H9 (cell line): ENCODE measurements at regions not wholly inside any gene's neighbourhood (a gene's known extent, or its start where the extent isn't known, plus 50 kb on each side); places are given as distances from the start of the nearest gene placed in this dataset.

Experiments
- DNase-seq: peaks from one replicate; pipeline ENCODE4 v3.0.0-alpha.2; 2017
- H2AFZ ChIP-seq: one replicate; pipeline ENCODE4 v1.6.1; 2013; ENCODE audit warnings: mild to moderate bottlenecking, low read length, control low read depth, moderate library complexity
- H2AK5ac ChIP-seq: 2 replicates; pipeline ENCODE4 v1.6.1; 2013; ENCODE audit warnings: low read length, control low read depth, mixed read lengths; ENCODE audit not compliant: insufficient read length
- H2BK120ac ChIP-seq: one replicate; pipeline ENCODE4 v1.6.1; 2013; ENCODE audit warnings: low read depth, mild to moderate bottlenecking, low read length, control low read depth, inconsistent platforms; ENCODE audit not compliant: poor library complexity, severe bottlenecking
- H2BK12ac ChIP-seq: 2 replicates; pipeline ENCODE4 v1.6.1; 2013; ENCODE audit warnings: low read length, control low read depth, mixed read lengths, low read depth; ENCODE audit not compliant: insufficient read length
- H2BK15ac ChIP-seq: 2 replicates; pipeline ENCODE4 v1.6.1; 2013; ENCODE audit warnings: low read depth, low read length, control low read depth
- H2BK20ac ChIP-seq: one replicate; pipeline ENCODE4 v1.6.1; 2013; ENCODE audit warnings: low read depth, mild to moderate bottlenecking, low read length, control low read depth, inconsistent platforms; ENCODE audit not compliant: poor library complexity, severe bottlenecking
- H2BK5ac ChIP-seq: 2 replicates; pipeline ENCODE4 v1.6.1; 2013; ENCODE audit warnings: low read length, control low read depth, mixed read lengths; ENCODE audit not compliant: insufficient read length
- H3K14ac ChIP-seq: 2 replicates; pipeline ENCODE4 v1.6.1; 2013; ENCODE audit warnings: low read length, control low read depth; ENCODE audit not compliant: insufficient read depth
- H3K18ac ChIP-seq: 2 replicates; pipeline ENCODE4 v1.6.1; 2013; ENCODE audit warnings: low read depth, mild to moderate bottlenecking, mixed read lengths, low read length, control low read depth; ENCODE audit not compliant: insufficient read length
- H3K23ac ChIP-seq: 2 replicates; pipeline ENCODE4 v1.6.1; 2013; ENCODE audit warnings: low read length, control low read depth, mixed read lengths, low read depth; ENCODE audit not compliant: insufficient read length
- H3K23me2 ChIP-seq: 2 replicates; pipeline ENCODE4 v1.6.1; 2013; ENCODE audit warnings: low read depth, mild to moderate bottlenecking, mixed read lengths, low read length, control low read depth; ENCODE audit not compliant: insufficient read length, poor library complexity, severe bottlenecking
- H3K27ac ChIP-seq: 2 replicates; pipeline ENCODE4 v1.5.1; 2013; ENCODE audit warnings: low read length, control low read depth, mixed read lengths, low read depth; ENCODE audit not compliant: insufficient read length
- H3K27me3 ChIP-seq: 2 replicates; pipeline ENCODE4 v1.6.1; 2013; ENCODE audit warnings: low read length, control low read depth, inconsistent platforms; ENCODE audit not compliant: insufficient read depth
- H3K4ac ChIP-seq: 2 replicates; pipeline ENCODE4 v1.6.1; 2013; ENCODE audit warnings: low read depth, mild to moderate bottlenecking, control low read depth, inconsistent platforms, low read length, moderate library complexity
- H3K4me1 ChIP-seq: 2 replicates; pipeline ENCODE4 v1.6.1; 2013; ENCODE audit warnings: low read length, control low read depth, inconsistent platforms; ENCODE audit not compliant: insufficient read depth
- H3K4me2 ChIP-seq: 2 replicates; pipeline ENCODE4 v1.6.1; 2013; ENCODE audit warnings: low read length, control low read depth, mixed read lengths; ENCODE audit not compliant: insufficient read length, insufficient read depth
- H3K56ac ChIP-seq: 2 replicates; pipeline ENCODE4 v1.6.1; 2013; ENCODE audit warnings: low read depth, mild to moderate bottlenecking, mixed read lengths, low read length, control low read depth; ENCODE audit not compliant: insufficient read length
- H3K79me1 ChIP-seq: 2 replicates; pipeline ENCODE4 v1.6.1; 2013; ENCODE audit warnings: low read depth, mild to moderate bottlenecking, moderate library complexity, low read length, control low read depth, inconsistent platforms; ENCODE audit not compliant: insufficient read depth, poor library complexity, severe bottlenecking
- H3K79me2 ChIP-seq: 2 replicates; pipeline ENCODE4 v1.6.1; 2013; ENCODE audit warnings: low read length, control low read depth, inconsistent platforms; ENCODE audit not compliant: insufficient read depth
- H3K9ac ChIP-seq: 2 replicates; pipeline ENCODE4 v1.6.1; 2013; ENCODE audit warnings: low read length, control low read depth, mixed read lengths; ENCODE audit not compliant: insufficient read length; ENCODE audit errors: extremely low read depth
- H3K9me3 ChIP-seq: one replicate; pipeline ENCODE4 v1.6.1; 2013; ENCODE audit warnings: low read depth, low read length, inconsistent platforms; ENCODE audit not compliant: control insufficient read depth
- H3T11ph ChIP-seq: one replicate; pipeline ENCODE4 v1.6.1; 2013; ENCODE audit warnings: mild to moderate bottlenecking, low read length, control low read depth, inconsistent platforms
- H4K20me1 ChIP-seq: one replicate; pipeline ENCODE4 v1.6.1; 2013; ENCODE audit not compliant: control insufficient read depth, insufficient read length, insufficient read depth
- H4K5ac ChIP-seq: 2 replicates; pipeline ENCODE4 v1.6.1; 2013; ENCODE audit warnings: low read depth, mild to moderate bottlenecking, mixed read lengths, low read length, control low read depth; ENCODE audit not compliant: insufficient read length
- H4K8ac ChIP-seq: replicated peaks from 2 replicates; pipeline ENCODE4 v1.6.1; 2013; ENCODE audit warnings: low read length, control low read depth, mixed read lengths, low read depth; ENCODE audit not compliant: insufficient read length
- H4K91ac ChIP-seq: 2 replicates; pipeline ENCODE4 v1.6.1; 2013; ENCODE audit warnings: low read depth, mild to moderate bottlenecking, moderate library complexity, mixed read lengths, low read length, control low read depth; ENCODE audit not compliant: insufficient read length
- H3K27ac Mint-ChIP-seq, 3 experiments: 2 replicates in 2 of 3; 3 replicates in 1 of 3; pipeline ENCODE4 v1.8.0; 2020 to 2021; ENCODE audit warnings: mixed read lengths in 3 of 3, mild to moderate bottlenecking in 1 of 3, moderate library complexity in 1 of 3
- H3K27me3 Mint-ChIP-seq: 2 replicates; pipeline ENCODE4 v1.8.0; 2021; ENCODE audit warnings: low read depth, mild to moderate bottlenecking, moderate library complexity, mixed read lengths
- H3K36me3 Mint-ChIP-seq, 3 experiments: 2 replicates in 2 of 3; 3 replicates in 1 of 3; pipeline ENCODE4 v1.8.0; 2020 to 2021; ENCODE audit warnings: low read depth in 3 of 3, mixed read lengths in 3 of 3; ENCODE audit not compliant: insufficient read depth in 1 of 3
- H3K4me1 Mint-ChIP-seq, 2 experiments: 2 replicates each; pipeline ENCODE4 v1.8.0; 2020; ENCODE audit warnings: mixed read lengths in 2 of 2
- H3K4me3 Mint-ChIP-seq, 2 experiments: 2 replicates in 1 of 2; 3 replicates in 1 of 2; pipeline ENCODE4 v1.8.0; 2020 to 2021; ENCODE audit warnings: mild to moderate bottlenecking in 2 of 2, mixed read lengths in 2 of 2, moderate library complexity in 1 of 2
- H3K9me3 Mint-ChIP-seq, 2 experiments: 2 replicates in 1 of 2; 3 replicates in 1 of 2; pipeline ENCODE4 v1.8.0; 2020; ENCODE audit warnings: mild to moderate bottlenecking in 2 of 2, mixed read lengths in 2 of 2, moderate library complexity in 1 of 2
- CTCF ChIP-seq: fragments of 200-600 bp; sonication (generic); conservative IDR thresholded peaks from 3 replicates; pipeline ENCODE4 v1.8.0; 2021; ENCODE audit warnings: antibody characterized with exemption, mild to moderate bottlenecking
- WGBS: extraction: QIAGEN DNeasy Blood & Tissue Kit; methylation state at CpG from one replicate; pipeline ENCODE4 v1.1.7; 2013; ENCODE audit warnings: missing lambda C conversion rate, low lambda C conversion rate, mixed read lengths; ENCODE audit not compliant: insufficient read length; ENCODE audit errors: extremely low coverage; 5-methylcytosine and 5-hydroxymethylcytosine counted together

- H3K23me2 ChIP-seq = no peaks in the 10 kb centered on the region
- H3K4me1 ChIP-seq = no peaks in the 10 kb centered on the region
- H3K56ac ChIP-seq = no peak overlapping the region
- H3K4me3 Mint-ChIP-seq = no peak overlapping the region
- H3K79me2 ChIP-seq = no peaks in the 10 kb centered on the region
- H3K27ac Mint-ChIP-seq = no peak overlapping the region
- no CpG with 5 or more reads among the region's 1 CpG for WGBS
- peaks cover 8 to 9% of the 10 kb centered on the region in 2 experiments for H3K9me3 Mint-ChIP-seq
- no peaks in the 10 kb centered on the region for H3K27me3 Mint-ChIP-seq
- no peak overlapping the region for H3K18ac ChIP-seq
- no peak overlapping the region for H2BK5ac ChIP-seq
- no peak for DNase-seq
- H4K8ac ChIP-seq = no peak overlapping the region
- peaks cover 2 to 9% (median 2%) of the 10 kb centered on the region in 3 experiments; a peak in 6 of 7 replicates for H3K36me3 Mint-ChIP-seq
- no peak overlapping the region for H3K14ac ChIP-seq
- no peak overlapping the region for H4K91ac ChIP-seq
- H3K9ac ChIP-seq = no peak overlapping the region
- H3K27me3 ChIP-seq = no peaks in the 10 kb centered on the region
- H3K4me2 ChIP-seq = no peak overlapping the region
- H2BK12ac ChIP-seq = no peak overlapping the region
- H3T11ph ChIP-seq = no peak overlapping the region
- H4K20me1 ChIP-seq = no peaks in the 10 kb centered on the region
- no peak overlapping the region for H2AK5ac ChIP-seq
- no peak for TF ChIP-seq CTCF
- no peaks in the 10 kb centered on the region for H3K79me1 ChIP-seq
- no peak overlapping the region for H2AFZ ChIP-seq
- H3K4me1 Mint-ChIP-seq = no peaks in the 10 kb centered on the region
- no peaks in the 10 kb centered on the region for H3K9me3 ChIP-seq
- no peak overlapping the region for H2BK20ac ChIP-seq
- no peak overlapping the region for H2BK15ac ChIP-seq
- no peak overlapping the region for H3K4ac ChIP-seq
- no peak overlapping the region for H2BK120ac ChIP-seq
- no peak overlapping the region for H3K27ac ChIP-seq
- no peak overlapping the region for H4K5ac ChIP-seq
- H3K23ac ChIP-seq = no peak overlapping the region
These were observed 173.7 kb downstream of the AREG start for GRCh38 chr4:74618659-74619058.
